HL-60 (cell line): ENCODE measurements at regions not wholly inside any gene's neighbourhood (a gene's known extent, or its start where the extent isn't known, plus 50 kb on each side); places are given as distances from the start of the nearest gene placed in this dataset.

Source experiments
- DNase-seq, 2 experiments: peaks; one replicate each; pipeline ENCODE4 v3.0.0-alpha.2; 2010 to 2020; ENCODE audit warnings: low read depth in 1 of 2, low spot score in 1 of 2
- H3K27ac ChIP-seq: fragments of 250-450 bp; sonication (Bioruptor Pico); replicated peaks from 2 replicates; pipeline ENCODE4 v1.5.1; 2020; ENCODE audit warnings: mild to moderate bottlenecking, moderate library complexity
- H3K27me3 ChIP-seq: fragments of 250-450 bp; sonication (Bioruptor Pico); 2 replicates; pipeline ENCODE4 v1.5.1; 2021; ENCODE audit warnings: mild to moderate bottlenecking, moderate library complexity; ENCODE audit not compliant: insufficient read depth, poor library complexity, severe bottlenecking
- H3K4me3 ChIP-seq: replicated peaks from 2 replicates; pipeline ENCODE4 v1.5.1; 2011; ENCODE audit warnings: mild to moderate bottlenecking, control low read depth, low read length; ENCODE audit not compliant: insufficient read depth
- CTCF ChIP-seq: IDR thresholded peaks from one replicate; pipeline ENCODE4 v1.5.1; 2011; ENCODE audit warnings: low read length, control low read depth, inconsistent platforms; ENCODE audit not compliant: insufficient read depth
- GABPA ChIP-seq: IDR thresholded peaks from 2 replicates; pipeline ENCODE4 v1.6.1; 2012; ENCODE audit warnings: low read depth
- POLR2AphosphoS5 ChIP-seq: IDR thresholded peaks from 2 replicates; pipeline ENCODE4 v1.6.1; 2012; ENCODE audit warnings: low read depth
- SPI1 ChIP-seq: IDR thresholded peaks from 2 replicates; pipeline ENCODE4 v1.6.1; 2012; ENCODE audit warnings: low read depth, mild to moderate bottlenecking, borderline replicate concordance
- TF ChIP-seq, protein P1 (sequence below): IDR thresholded peaks from 2 replicates; pipeline ENCODE4 v1.6.1; 2012; ENCODE audit warnings: low read depth; ENCODE audit not compliant: insufficient replicate concordance

DNA sequence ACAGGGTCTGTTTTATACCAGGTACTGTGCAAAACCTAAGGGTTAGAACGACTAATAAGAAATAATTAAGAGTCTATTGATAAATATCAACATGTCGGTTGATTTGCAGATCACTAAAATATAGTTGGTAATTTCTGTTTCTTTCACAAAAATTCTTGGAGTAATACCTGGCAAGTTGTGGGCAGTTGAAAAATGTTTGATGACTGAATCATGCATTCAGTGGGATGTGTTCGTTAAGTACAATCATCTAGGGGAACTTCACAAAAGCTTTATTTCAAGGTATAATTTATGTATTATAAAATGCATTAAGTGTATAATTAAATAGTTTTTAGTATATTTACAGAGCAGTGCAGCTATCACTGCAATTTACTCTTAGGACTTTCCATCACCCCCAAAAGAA is 120.0 kb downstream of the KCNA5 start:
- Histone ChIP-seq H3K4me3 (no peak overlapping the region), H3K27me3 (peaks cover under 1% of the 10 kb centered on the region), H3K27ac (no peak overlapping the region)
- no peak for DNase-seq
- no peak for TF ChIP-seq CTCF
- TF ChIP-seq POLR2AphosphoS5 = no peak
- no peak for TF ChIP-seq GABPA
- TF ChIP-seq, protein P1, sequence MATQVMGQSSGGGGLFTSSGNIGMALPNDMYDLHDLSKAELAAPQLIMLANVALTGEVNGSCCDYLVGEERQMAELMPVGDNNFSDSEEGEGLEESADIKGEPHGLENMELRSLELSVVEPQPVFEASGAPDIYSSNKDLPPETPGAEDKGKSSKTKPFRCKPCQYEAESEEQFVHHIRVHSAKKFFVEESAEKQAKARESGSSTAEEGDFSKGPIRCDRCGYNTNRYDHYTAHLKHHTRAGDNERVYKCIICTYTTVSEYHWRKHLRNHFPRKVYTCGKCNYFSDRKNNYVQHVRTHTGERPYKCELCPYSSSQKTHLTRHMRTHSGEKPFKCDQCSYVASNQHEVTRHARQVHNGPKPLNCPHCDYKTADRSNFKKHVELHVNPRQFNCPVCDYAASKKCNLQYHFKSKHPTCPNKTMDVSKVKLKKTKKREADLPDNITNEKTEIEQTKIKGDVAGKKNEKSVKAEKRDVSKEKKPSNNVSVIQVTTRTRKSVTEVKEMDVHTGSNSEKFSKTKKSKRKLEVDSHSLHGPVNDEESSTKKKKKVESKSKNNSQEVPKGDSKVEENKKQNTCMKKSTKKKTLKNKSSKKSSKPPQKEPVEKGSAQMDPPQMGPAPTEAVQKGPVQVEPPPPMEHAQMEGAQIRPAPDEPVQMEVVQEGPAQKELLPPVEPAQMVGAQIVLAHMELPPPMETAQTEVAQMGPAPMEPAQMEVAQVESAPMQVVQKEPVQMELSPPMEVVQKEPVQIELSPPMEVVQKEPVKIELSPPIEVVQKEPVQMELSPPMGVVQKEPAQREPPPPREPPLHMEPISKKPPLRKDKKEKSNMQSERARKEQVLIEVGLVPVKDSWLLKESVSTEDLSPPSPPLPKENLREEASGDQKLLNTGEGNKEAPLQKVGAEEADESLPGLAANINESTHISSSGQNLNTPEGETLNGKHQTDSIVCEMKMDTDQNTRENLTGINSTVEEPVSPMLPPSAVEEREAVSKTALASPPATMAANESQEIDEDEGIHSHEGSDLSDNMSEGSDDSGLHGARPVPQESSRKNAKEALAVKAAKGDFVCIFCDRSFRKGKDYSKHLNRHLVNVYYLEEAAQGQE = no peak
- no peak for TF ChIP-seq SPI1

GRCh38 chr12:5165296-5165970 is 121.8 kb downstream of the KCNA5 start:
- no peak for DNase-seq

GRCh38 chr12:5166976-5167375 is 123.3 kb downstream of the KCNA5 start:
- Histone ChIP-seq H3K27ac (no peak overlapping the region), H3K27me3 (no peaks in the 10 kb centered on the region), H3K4me3 (no peak overlapping the region)
- TF ChIP-seq POLR2AphosphoS5 (no peak), SPI1 (no peak), CTCF (no peak), GABPA (no peak)
- TF ChIP-seq, protein P1 = no peak
- no peak for DNase-seq

More at GRCh38 chr12:5165296-5165970, 121.8 kb downstream of the KCNA5 start:
- H3K27ac ChIP-seq = no peak overlapping the region
- no peaks in the 10 kb centered on the region for H3K27me3 ChIP-seq
- TF ChIP-seq, protein P1 = no peak
- TF ChIP-seq CTCF (no peak), GABPA (no peak)
- H3K4me3 ChIP-seq = no peak overlapping the region
